Panc1 (cell line): ENCODE measurements at regions not wholly inside any gene's neighbourhood (a gene's known extent, or its start where the extent isn't known, plus 50 kb on each side); places are given as distances from the start of the nearest gene placed in this dataset.

ENCODE experiments used
- SIN3A ChIP-seq: IDR thresholded peaks from 2 replicates; pipeline ENCODE4 v1.6.1; 2012; ENCODE audit warnings: low read depth, mild to moderate bottlenecking, low read length, moderate library complexity, borderline replicate concordance; ENCODE audit not compliant: insufficient read depth
- TF ChIP-seq, protein P1 (sequence below): fragments of 450-650 bp; IDR thresholded peaks from 2 replicates; pipeline ENCODE4 v1.5.1; 2017; ENCODE audit warnings: mild to moderate bottlenecking

GRCh38 chr13:80437231-80437630, 96.3 kb upstream of the SPRY2 start:
- TF ChIP-seq, protein P1, sequence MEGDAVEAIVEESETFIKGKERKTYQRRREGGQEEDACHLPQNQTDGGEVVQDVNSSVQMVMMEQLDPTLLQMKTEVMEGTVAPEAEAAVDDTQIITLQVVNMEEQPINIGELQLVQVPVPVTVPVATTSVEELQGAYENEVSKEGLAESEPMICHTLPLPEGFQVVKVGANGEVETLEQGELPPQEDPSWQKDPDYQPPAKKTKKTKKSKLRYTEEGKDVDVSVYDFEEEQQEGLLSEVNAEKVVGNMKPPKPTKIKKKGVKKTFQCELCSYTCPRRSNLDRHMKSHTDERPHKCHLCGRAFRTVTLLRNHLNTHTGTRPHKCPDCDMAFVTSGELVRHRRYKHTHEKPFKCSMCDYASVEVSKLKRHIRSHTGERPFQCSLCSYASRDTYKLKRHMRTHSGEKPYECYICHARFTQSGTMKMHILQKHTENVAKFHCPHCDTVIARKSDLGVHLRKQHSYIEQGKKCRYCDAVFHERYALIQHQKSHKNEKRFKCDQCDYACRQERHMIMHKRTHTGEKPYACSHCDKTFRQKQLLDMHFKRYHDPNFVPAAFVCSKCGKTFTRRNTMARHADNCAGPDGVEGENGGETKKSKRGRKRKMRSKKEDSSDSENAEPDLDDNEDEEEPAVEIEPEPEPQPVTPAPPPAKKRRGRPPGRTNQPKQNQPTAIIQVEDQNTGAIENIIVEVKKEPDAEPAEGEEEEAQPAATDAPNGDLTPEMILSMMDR, result no peak
- TF ChIP-seq SIN3A, result no peak
